GM12878 (cell line): ENCODE measurements at regions not wholly inside any gene's neighbourhood (a gene's known extent, or its start where the extent isn't known, plus 50 kb on each side); places are given as distances from the start of the nearest gene placed in this dataset.
A peak's percentile ranks its signal among the peaks of the same experiment; 100 is the strongest.

Experiments
- ATAC-seq: fragments of 200-7000 bp; cut with Tn5 transposase; 3 replicates; pipeline ENCODE4 v1.9.1; 2020; ENCODE audit warnings: mild to moderate bottlenecking, moderate library complexity
- BruUV-seq: library from RNA; stranded (reverse); fragments of 400-500 nt; replicated peaks from 2 replicates; lab custom pipeline; 2021; lab: Mats Ljungman, UMichigan
- CTCF ChIA-PET: fragments of 300-600 bp; sonication (Branson Sonifier 250); formaldehyde crosslinking; extraction: SDS; loops from one replicate; lab custom pipeline; 2021; ENCODE audit warnings: inconsistent platforms; lab: Yijun Ruan, JAX
- POLR2A ChIA-PET: fragments of 350-600 bp; formaldehyde crosslinking; extraction: SDS; loops from one replicate; lab custom pipeline; 2021; ENCODE audit warnings: inconsistent platforms; lab: Charles Lee
- RAD21 ChIA-PET: fragments of 300-600 bp; sonication (Branson Sonifier 250); formaldehyde crosslinking; loops from one replicate; lab custom pipeline; 2023; ENCODE audit warnings: antibody characterized with exemption; ENCODE audit not compliant: unreplicated experiment; lab: Charles Lee
- SMC1A ChIA-PET: fragments of 300-600 bp; sonication (Branson Sonifier 250); formaldehyde crosslinking; loops from one replicate; lab custom pipeline; 2023; ENCODE audit not compliant: unreplicated experiment, uncharacterized antibody; lab: Charles Lee
- DNase-seq: peaks from one replicate; pipeline ENCODE4 v3.0.0-alpha.2; 2011; ENCODE audit warnings: low read depth, low spot score
- FAIRE-seq: peaks from 3 replicates; lab custom pipeline; 2011; peaks lifted over from hg19 to GRCh38; lab: Jason Lieb, UNC
- H2AFZ ChIP-seq: 2 replicates; pipeline ENCODE4 v1.6.0; 2011; ENCODE audit warnings: low read depth, low read length, control low read depth; ENCODE audit not compliant: control insufficient read depth
- H3K27ac ChIP-seq: 2 replicates; pipeline ENCODE4 v1.5.1; 2011; ENCODE audit warnings: control low read depth; ENCODE audit not compliant: control insufficient read depth, insufficient read depth
- H3K27me3 ChIP-seq, 2 experiments: replicated peaks in 1 of 2; 2 replicates each; pipeline versions ENCODE4 v1.6.0 to v1.6.1; 2011; ENCODE audit warnings: low read length in 1 of 2; ENCODE audit not compliant: control insufficient read depth in 2 of 2, insufficient read depth in 2 of 2
- H3K36me3 ChIP-seq, 2 experiments: 2 replicates each; pipeline ENCODE4 v1.5.1; 2011; ENCODE audit warnings: low read length in 1 of 2; ENCODE audit not compliant: control insufficient read depth in 2 of 2, insufficient read depth in 2 of 2
- H3K4me1 ChIP-seq: 2 replicates; pipeline ENCODE4 v1.6.1; 2011; ENCODE audit warnings: mild to moderate bottlenecking, low read length, moderate library complexity, mixed read lengths; ENCODE audit not compliant: control insufficient read depth, insufficient read depth
- H3K4me2 ChIP-seq: 2 replicates; pipeline ENCODE4 v1.6.0; 2011; ENCODE audit warnings: control low read depth; ENCODE audit not compliant: control insufficient read depth, insufficient read depth
- H3K4me3 ChIP-seq: fragments of 200-600 bp; sonication (generic); 2 replicates; pipeline ENCODE4 v1.5.1; 2016
- H3K79me2 ChIP-seq: 2 replicates; pipeline ENCODE4 v1.6.0; 2011; ENCODE audit warnings: low read length; ENCODE audit not compliant: control insufficient read depth, insufficient read depth
- H3K9ac ChIP-seq: 2 replicates; pipeline ENCODE4 v1.8.0; 2011; ENCODE audit warnings: low read length, control low read depth, mixed read lengths; ENCODE audit not compliant: control insufficient read depth, insufficient read depth
- H3K9me3 ChIP-seq: replicated peaks from 3 replicates; pipeline ENCODE4 v1.5.1; 2011; ENCODE audit warnings: mild to moderate bottlenecking, low read length; ENCODE audit not compliant: control insufficient read depth, insufficient read depth
- H4K20me1 ChIP-seq: 2 replicates; pipeline ENCODE4 v1.6.0; 2011; ENCODE audit not compliant: control insufficient read depth, insufficient read depth
- BACH1 ChIP-seq: fragments of 450-650 bp; IDR thresholded peaks from 2 replicates; pipeline ENCODE4 v1.6.1; 2017; ENCODE audit warnings: mild to moderate bottlenecking, borderline replicate concordance
- BHLHE40 ChIP-seq, 2 experiments: fragments of 450-650 bp in 1 of 2; IDR thresholded peaks; 2 replicates each; pipeline ENCODE4 v1.6.1; 2011 to 2017; ENCODE audit warnings: low read depth in 2 of 2, borderline replicate concordance in 1 of 2, improper control_type of control experiment in 1 of 2, low read length in 1 of 2, mild to moderate bottlenecking in 1 of 2
- ESRRA ChIP-seq: IDR thresholded peaks from 2 replicates; pipeline ENCODE4 v1.6.1; 2012; ENCODE audit warnings: mild to moderate bottlenecking, low read length, improper control_type of control experiment
- GATAD2B ChIP-seq: fragments of 450-650 bp; conservative IDR thresholded peaks from 2 replicates; pipeline ENCODE4 v1.6.1; 2017; ENCODE audit warnings: low read depth, mild to moderate bottlenecking, moderate library complexity
- JUNB ChIP-seq: IDR thresholded peaks from 2 replicates; pipeline ENCODE4 v1.6.1; 2016; ENCODE audit warnings: antibody characterized with exemption, mild to moderate bottlenecking
- NR2F1 ChIP-seq: fragments of 450-650 bp; conservative IDR thresholded peaks from 2 replicates; pipeline ENCODE4 v1.6.1; 2017; ENCODE audit warnings: mild to moderate bottlenecking
- POLR2AphosphoS5 ChIP-seq: IDR thresholded peaks from 2 replicates; pipeline ENCODE4 v1.6.1; 2011; ENCODE audit warnings: mild to moderate bottlenecking, low read length, inconsistent platforms
- RUNX3 ChIP-seq: IDR thresholded peaks from 2 replicates; pipeline ENCODE4 v1.6.1; 2012; ENCODE audit warnings: low read length, inconsistent platforms
- SPI1 ChIP-seq: IDR thresholded peaks from 2 replicates; pipeline ENCODE4 v1.6.1; 2011; ENCODE audit warnings: low read depth, mild to moderate bottlenecking, low read length, moderate library complexity, borderline replicate concordance; ENCODE audit not compliant: insufficient read depth
- ZBTB33 ChIP-seq: fragments of 450-650 bp; IDR thresholded peaks from 2 replicates; pipeline ENCODE4 v1.6.1; 2017; ENCODE audit warnings: mild to moderate bottlenecking
- ZNF207 ChIP-seq: fragments of 450-650 bp; IDR thresholded peaks from 2 replicates; pipeline ENCODE4 v1.6.1; 2014; ENCODE audit warnings: antibody characterized with exemption, mild to moderate bottlenecking, borderline replicate concordance
- ZNF687 ChIP-seq: fragments of 450-650 bp; IDR thresholded peaks from 2 replicates; pipeline ENCODE4 v1.6.1; 2017; ENCODE audit warnings: mild to moderate bottlenecking, moderate library complexity
- WGBS: methylation state at CpG from one replicate; pipeline ENCODE4 v1.1.6; 2016; ENCODE audit warnings: low lambda C conversion rate; ENCODE audit not compliant: insufficient replicate concordance, insufficient coverage; ENCODE audit errors: missing lambda C conversion rate; 5-methylcytosine and 5-hydroxymethylcytosine counted together
- in situ Hi-C: fragments of 300-500 bp; cut with MboI; formaldehyde crosslinking; loops from 9 replicates; pipeline ENCODE4 v1.14.3; 2018; ENCODE audit warnings: mixed read lengths
- intact Hi-C: fragments of 100-400 bp; cut with micrococcal nuclease; formaldehyde crosslinking; loops from one replicate; pipeline ENCODE4 v1.14.2; 2022; ENCODE audit not compliant: unreplicated experiment

GRCh38 chr5:13427827-13428557 is 516.5 kb downstream of the DNAH5 start (continued):
- TF ChIP-seq RUNX3 (no peak), ESRRA (no peak), BACH1 (no peak), POLR2AphosphoS5 (no peak)

- no peak for TF ChIP-seq ZNF687
- TF ChIP-seq JUNB, result no peak
- peak; percentile 45 for TF ChIP-seq NR2F1
- peak in 1 of 2 experiments; percentile 24; a peak in 1 of 4 replicates for TF ChIP-seq BHLHE40 (IDR thresholded peaks at IDR 0.05; ENCODE audit: borderline replicate concordance in 1 of 2, low read depth in 2 of 2, low read length in 1 of 2)
- TF ChIP-seq SPI1, result no peak
- TF ChIP-seq ZNF207, result no peak
- no peak for TF ChIP-seq GATAD2B
- no peak for TF ChIP-seq ZBTB33
- ATAC-seq, result no peak
- POLR2A ChIA-PET, result no interaction called here
- 32% methylated on average over 6 of the region's 6 CpGs for WGBS
- Histone ChIP-seq H4K20me1 (no peaks in the 10 kb centered on the region; the same call in 1 of the 2 replicates), H3K9ac (no peak overlapping the region), H3K4me1 (no peaks in the 10 kb centered on the region), H3K79me2 (no peaks in the 10 kb centered on the region), H3K9me3 (no peaks in the 10 kb centered on the region), H3K36me3 (no peaks in the 10 kb centered on the region), H2AFZ (no peak overlapping the region), H3K27ac (no peak overlapping the region), H3K4me2 (no peak overlapping the region), H3K4me3 (no peak overlapping the region), H3K27me3 (no peaks in the 10 kb centered on the region)
- SMC1A ChIA-PET, result no interaction called here
- no peak for FAIRE-seq
- CTCF ChIA-PET, result no interaction called here
- in situ Hi-C loops (no loop called here), intact Hi-C loops (no loop called here)
- RAD21 ChIA-PET, result no interaction called here
- no peak for DNase-seq
- no TSS peak for BruUV-seq
These were observed 532.4 kb downstream of the DNAH5 start for GRCh38 chr5:13412040-13412595.
